Skin epidermis (tissue), 12 donors: ENCODE measurements at regions not wholly inside any gene's neighbourhood (a gene's known extent, or its start where the extent isn't known, plus 50 kb on each side); places are given as distances from the start of the nearest gene placed in this dataset.

Experiments used
- H3K27ac ChIP-seq, 21 experiments: fragments of 200-600 bp; sonication (generic) in 11 of 21; one replicate each; pipeline ENCODE4 v1.5.0; 2020; ENCODE audit warnings: mild to moderate bottlenecking in 3 of 21, inconsistent platforms in 2 of 21, moderate library complexity in 2 of 21
- H3K4me3 ChIP-seq, 7 experiments: fragments of 200-600 bp; sonication (generic) in 2 of 7; one replicate each; pipeline ENCODE4 v1.5.0; 2020; ENCODE audit warnings: inconsistent platforms in 2 of 7, mild to moderate bottlenecking in 2 of 7, moderate library complexity in 1 of 7

GRCh38 chr2:67515538-67515937, 118.4 kb downstream of the ETAA1 start:
- Histone ChIP-seq H3K27ac (no peak overlapping the region), H3K4me3 (no peak overlapping the region)

- no peak overlapping the region for H3K27ac ChIP-seq
Observed at GRCh38 chr2:67516362-67516761, 119.2 kb downstream of the ETAA1 start.

GRCh38 chr2:67516899-67517530, 119.9 kb downstream of the ETAA1 start:
- H3K4me3 ChIP-seq, result no peak overlapping the region
- H3K27ac ChIP-seq, result no peak overlapping the region

More at GRCh38 chr2:67516362-67516761, 119.2 kb downstream of the ETAA1 start:
- no peak overlapping the region for H3K4me3 ChIP-seq

- Histone ChIP-seq H3K4me3 (no peak overlapping the region), H3K27ac (no peak overlapping the region)
Observed at GRCh38 chr2:67522148-67522547, 125.0 kb downstream of the ETAA1 start.

GRCh38 chr2:67524213-67524612, 127.1 kb downstream of the ETAA1 start:
- H3K4me3 ChIP-seq, result no peak overlapping the region
- no peak overlapping the region for H3K27ac ChIP-seq

GRCh38 chr2:67524777-67525176, 127.6 kb downstream of the ETAA1 start:
- H3K4me3 ChIP-seq, result no peak overlapping the region
- H3K27ac ChIP-seq, result no peak overlapping the region

GRCh38 chr2:67526283-67526682, 129.2 kb downstream of the ETAA1 start:
- no peak overlapping the region for H3K27ac ChIP-seq

GRCh38 chr2:67528320-67528719, 131.2 kb downstream of the ETAA1 start:
- no peak overlapping the region for H3K27ac ChIP-seq

More at GRCh38 chr2:67526283-67526682, 129.2 kb downstream of the ETAA1 start:
- H3K4me3 ChIP-seq, result no peak overlapping the region

GRCh38 chr2:67532387-67532786, 135.3 kb downstream of the ETAA1 start:
- H3K27ac ChIP-seq, result no peak overlapping the region
- H3K4me3 ChIP-seq, result no peak overlapping the region

More at GRCh38 chr2:67528320-67528719, 131.2 kb downstream of the ETAA1 start:
- no peak overlapping the region for H3K4me3 ChIP-seq

GRCh38 chr2:67534745-67535144, 137.6 kb downstream of the ETAA1 start:
- no peak overlapping the region for H3K4me3 ChIP-seq
- H3K27ac ChIP-seq, result no peak overlapping the region

GRCh38 chr2:67540962-67541361, 143.8 kb downstream of the ETAA1 start:
- no peak overlapping the region for H3K27ac ChIP-seq
- H3K4me3 ChIP-seq, result no peak overlapping the region

GRCh38 chr2:67544286-67544685, 147.2 kb downstream of the ETAA1 start:
- Histone ChIP-seq H3K27ac (no peak overlapping the region), H3K4me3 (no peak overlapping the region)

- no peak overlapping the region for H3K27ac ChIP-seq
Observed at GRCh38 chr2:67548317-67549201, 151.4 kb downstream of the ETAA1 start.

GRCh38 chr2:67559156-67559555, 162.0 kb downstream of the ETAA1 start:
- no peak overlapping the region for H3K27ac ChIP-seq
- no peak overlapping the region for H3K4me3 ChIP-seq

More at GRCh38 chr2:67548317-67549201, 151.4 kb downstream of the ETAA1 start:
- H3K4me3 ChIP-seq, result no peak overlapping the region

GRCh38 chr2:67560771-67561456, 163.8 kb downstream of the ETAA1 start:
- H3K4me3 ChIP-seq, result no peak overlapping the region
- H3K27ac ChIP-seq, result no peak overlapping the region

- Histone ChIP-seq H3K27ac (no peak overlapping the region), H3K4me3 (no peak overlapping the region)
Observed at GRCh38 chr2:67561457-67561965, 164.4 kb downstream of the ETAA1 start.

- Histone ChIP-seq H3K4me3 (no peak overlapping the region), H3K27ac (no peak overlapping the region)
Observed at GRCh38 chr2:67564076-67564475, 166.9 kb downstream of the ETAA1 start.

- Histone ChIP-seq H3K27ac (no peak overlapping the region), H3K4me3 (no peak overlapping the region)
Observed at GRCh38 chr2:67564626-67565025, 167.5 kb downstream of the ETAA1 start.

GRCh38 chr2:67565262-67565661, 168.1 kb downstream of the ETAA1 start:
- no peak overlapping the region for H3K4me3 ChIP-seq
- H3K27ac ChIP-seq, result no peak overlapping the region

- Histone ChIP-seq H3K27ac (no peak overlapping the region), H3K4me3 (no peak overlapping the region)
Observed at GRCh38 chr2:67565761-67566160, 168.6 kb downstream of the ETAA1 start.
